SK-N-SH treated with all-trans-retinoic acid at 6 μM for 48 hours (cell line): ENCODE measurements at regions not wholly inside any gene's neighbourhood (a gene's known extent, or its start where the extent isn't known, plus 50 kb on each side); places are given as distances from the start of the nearest gene placed in this dataset.

Experiments
- ATAC-seq: fragments of 200-7000 bp; cut with Tn5 transposase; 3 replicates; pipeline ENCODE4 v1.9.1; 2020; ENCODE audit warnings: mild to moderate bottlenecking, moderate library complexity
- ARNTL ChIP-seq: fragments of 450-650 bp; formaldehyde crosslinking; IDR thresholded peaks from 2 replicates; pipeline ENCODE4 v1.5.0; 2020; ENCODE audit warnings: low read depth, mild to moderate bottlenecking, moderate library complexity, borderline replicate concordance
- CREB5 ChIP-seq: fragments of 250-450 bp; sonication (Bioruptor Pico); IDR thresholded peaks from 2 replicates; pipeline ENCODE4 v1.5.1; 2020; ENCODE audit warnings: low read depth, mild to moderate bottlenecking, moderate library complexity
- CSDC2 ChIP-seq: fragments of 250-450 bp; sonication (Bioruptor Pico); IDR thresholded peaks from 2 replicates; pipeline ENCODE4 v1.5.0; 2020; ENCODE audit warnings: mild to moderate bottlenecking, moderate library complexity
- ESRRG ChIP-seq: fragments of 250-450 bp; sonication (Bioruptor Pico); IDR thresholded peaks from 2 replicates; pipeline ENCODE4 v1.6.1; 2021; ENCODE audit warnings: mild to moderate bottlenecking
- GLIS3 ChIP-seq: fragments of 250-450 bp; sonication (Bioruptor Pico); IDR thresholded peaks from 2 replicates; pipeline ENCODE4 v1.5.0; 2020; ENCODE audit warnings: mild to moderate bottlenecking, moderate library complexity
- ISL1 ChIP-seq: fragments of 250-450 bp; sonication (Bioruptor Pico); IDR thresholded peaks from 2 replicates; pipeline ENCODE4 v2.1.2; 2022; ENCODE audit warnings: mild to moderate bottlenecking, moderate library complexity
- OSR1 ChIP-seq: fragments of 250-450 bp; sonication (Bioruptor Pico); IDR thresholded peaks from 2 replicates; pipeline ENCODE4 v1.8.0; 2022; ENCODE audit warnings: moderate library complexity, mild to moderate bottlenecking, inconsistent platforms
- RARB ChIP-seq: fragments of 250-450 bp; sonication (Bioruptor Pico); IDR thresholded peaks from 2 replicates; pipeline ENCODE4 v1.8.0; 2021; ENCODE audit warnings: mild to moderate bottlenecking, moderate library complexity
- SNAI2 ChIP-seq: fragments of 250-450 bp; sonication (Bioruptor Pico); IDR thresholded peaks from 2 replicates; pipeline ENCODE4 v1.5.0; 2020; ENCODE audit warnings: mild to moderate bottlenecking, moderate library complexity
- TCF4 ChIP-seq: fragments of 250-450 bp; sonication (Bioruptor Pico); IDR thresholded peaks from 2 replicates; pipeline ENCODE4 v1.8.0; 2021; ENCODE audit warnings: mild to moderate bottlenecking, moderate library complexity, borderline replicate concordance
- ZC3H10 ChIP-seq: fragments of 250-450 bp; sonication (Bioruptor Pico); IDR thresholded peaks from 2 replicates; pipeline ENCODE4 v1.5.1; 2021; ENCODE audit warnings: mild to moderate bottlenecking, moderate library complexity
- ZFP3 ChIP-seq: fragments of 250-450 bp; sonication (Bioruptor Pico); IDR thresholded peaks from 2 replicates; pipeline ENCODE4 v1.5.0; 2020; ENCODE audit warnings: mild to moderate bottlenecking, moderate library complexity
- ZFP30 ChIP-seq: fragments of 450-650 bp; formaldehyde crosslinking; IDR thresholded peaks from 2 replicates; pipeline ENCODE4 v1.5.0; 2022; ENCODE audit warnings: mild to moderate bottlenecking, moderate library complexity
- ZNF565 ChIP-seq: fragments of 450-650 bp; formaldehyde crosslinking; conservative IDR thresholded peaks from 2 replicates; pipeline ENCODE4 v1.5.0; 2020; ENCODE audit warnings: low read depth, mild to moderate bottlenecking, moderate library complexity
- ZNF70 ChIP-seq: fragments of 450-650 bp; formaldehyde crosslinking; IDR thresholded peaks from 2 replicates; pipeline ENCODE4 v1.5.0; 2020; ENCODE audit warnings: mild to moderate bottlenecking, moderate library complexity
- ZNF8 ChIP-seq: fragments of 450-650 bp; formaldehyde crosslinking; IDR thresholded peaks from 2 replicates; pipeline ENCODE4 v1.5.0; 2020; ENCODE audit warnings: mild to moderate bottlenecking, moderate library complexity
- TF ChIP-seq, protein P1 (sequence below): fragments of 250-450 bp; sonication (Bioruptor Pico); IDR thresholded peaks from 2 replicates; pipeline ENCODE4 v1.8.0; 2020; ENCODE audit warnings: mild to moderate bottlenecking, moderate library complexity, borderline replicate concordance
- TF ChIP-seq, protein P2 (sequence below): fragments of 250-450 bp; sonication (Bioruptor Pico); IDR thresholded peaks from 2 replicates; pipeline ENCODE4 v1.5.0; 2020; ENCODE audit warnings: mild to moderate bottlenecking, moderate library complexity

DNA sequence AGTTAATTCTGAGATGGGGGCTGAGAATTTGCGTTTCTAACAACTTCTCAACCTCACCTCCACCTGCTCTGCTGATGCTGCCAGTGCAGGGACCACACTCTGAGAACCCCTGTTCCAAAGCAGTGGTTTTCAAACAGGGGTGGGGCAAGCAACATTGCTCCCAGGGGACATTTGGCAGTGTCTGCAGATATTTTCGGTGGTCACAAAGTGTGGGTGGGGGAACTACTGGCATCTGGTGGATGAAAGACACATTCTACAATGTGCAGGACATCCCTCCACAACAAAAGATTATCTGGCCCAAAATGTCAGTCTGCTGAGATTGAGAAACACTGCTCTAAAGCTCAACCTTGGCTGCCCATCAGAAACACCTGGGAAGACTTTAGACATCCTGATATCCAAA is 188.7 kb upstream of the SATB2 start:
- TF ChIP-seq RARB (CRISPR knock-in tag) (no peak), SNAI2 (CRISPR knock-in tag) (no peak), OSR1 (CRISPR knock-in tag) (no peak), ZNF565 (no peak), ZNF70 (CRISPR knock-in tag) (no peak), ZNF8 (CRISPR knock-in tag) (no peak), ARNTL (CRISPR knock-in tag) (no peak)
- TF ChIP-seq, all 23 proteins: peak for 0
- no peak for ATAC-seq

DNA sequence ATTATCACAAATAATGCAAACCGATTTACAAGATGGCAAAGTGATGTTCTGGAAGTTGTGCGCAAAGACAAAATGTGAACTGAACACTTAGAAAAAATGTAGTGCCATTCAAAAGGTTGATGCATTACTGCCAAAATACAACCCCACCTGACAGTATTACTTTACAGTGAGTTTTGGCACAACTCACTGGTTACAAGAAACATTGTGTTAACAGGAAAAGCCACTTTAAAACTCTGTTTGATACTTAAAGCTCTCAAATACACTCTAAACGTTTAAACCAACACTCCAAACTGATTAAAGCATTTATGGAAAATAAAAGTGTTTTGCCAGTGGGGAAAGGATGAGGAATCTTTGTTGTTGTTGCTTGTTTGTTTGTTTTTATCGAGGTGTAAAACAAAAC is 173.4 kb upstream of the SATB2 start:
- TF ChIP-seq, protein P1, sequence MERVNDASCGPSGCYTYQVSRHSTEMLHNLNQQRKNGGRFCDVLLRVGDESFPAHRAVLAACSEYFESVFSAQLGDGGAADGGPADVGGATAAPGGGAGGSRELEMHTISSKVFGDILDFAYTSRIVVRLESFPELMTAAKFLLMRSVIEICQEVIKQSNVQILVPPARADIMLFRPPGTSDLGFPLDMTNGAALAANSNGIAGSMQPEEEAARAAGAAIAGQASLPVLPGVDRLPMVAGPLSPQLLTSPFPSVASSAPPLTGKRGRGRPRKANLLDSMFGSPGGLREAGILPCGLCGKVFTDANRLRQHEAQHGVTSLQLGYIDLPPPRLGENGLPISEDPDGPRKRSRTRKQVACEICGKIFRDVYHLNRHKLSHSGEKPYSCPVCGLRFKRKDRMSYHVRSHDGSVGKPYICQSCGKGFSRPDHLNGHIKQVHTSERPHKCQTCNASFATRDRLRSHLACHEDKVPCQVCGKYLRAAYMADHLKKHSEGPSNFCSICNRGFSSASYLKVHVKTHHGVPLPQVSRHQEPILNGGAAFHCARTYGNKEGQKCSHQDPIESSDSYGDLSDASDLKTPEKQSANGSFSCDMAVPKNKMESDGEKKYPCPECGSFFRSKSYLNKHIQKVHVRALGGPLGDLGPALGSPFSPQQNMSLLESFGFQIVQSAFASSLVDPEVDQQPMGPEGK, result no peak
- TF ChIP-seq, protein P2, sequence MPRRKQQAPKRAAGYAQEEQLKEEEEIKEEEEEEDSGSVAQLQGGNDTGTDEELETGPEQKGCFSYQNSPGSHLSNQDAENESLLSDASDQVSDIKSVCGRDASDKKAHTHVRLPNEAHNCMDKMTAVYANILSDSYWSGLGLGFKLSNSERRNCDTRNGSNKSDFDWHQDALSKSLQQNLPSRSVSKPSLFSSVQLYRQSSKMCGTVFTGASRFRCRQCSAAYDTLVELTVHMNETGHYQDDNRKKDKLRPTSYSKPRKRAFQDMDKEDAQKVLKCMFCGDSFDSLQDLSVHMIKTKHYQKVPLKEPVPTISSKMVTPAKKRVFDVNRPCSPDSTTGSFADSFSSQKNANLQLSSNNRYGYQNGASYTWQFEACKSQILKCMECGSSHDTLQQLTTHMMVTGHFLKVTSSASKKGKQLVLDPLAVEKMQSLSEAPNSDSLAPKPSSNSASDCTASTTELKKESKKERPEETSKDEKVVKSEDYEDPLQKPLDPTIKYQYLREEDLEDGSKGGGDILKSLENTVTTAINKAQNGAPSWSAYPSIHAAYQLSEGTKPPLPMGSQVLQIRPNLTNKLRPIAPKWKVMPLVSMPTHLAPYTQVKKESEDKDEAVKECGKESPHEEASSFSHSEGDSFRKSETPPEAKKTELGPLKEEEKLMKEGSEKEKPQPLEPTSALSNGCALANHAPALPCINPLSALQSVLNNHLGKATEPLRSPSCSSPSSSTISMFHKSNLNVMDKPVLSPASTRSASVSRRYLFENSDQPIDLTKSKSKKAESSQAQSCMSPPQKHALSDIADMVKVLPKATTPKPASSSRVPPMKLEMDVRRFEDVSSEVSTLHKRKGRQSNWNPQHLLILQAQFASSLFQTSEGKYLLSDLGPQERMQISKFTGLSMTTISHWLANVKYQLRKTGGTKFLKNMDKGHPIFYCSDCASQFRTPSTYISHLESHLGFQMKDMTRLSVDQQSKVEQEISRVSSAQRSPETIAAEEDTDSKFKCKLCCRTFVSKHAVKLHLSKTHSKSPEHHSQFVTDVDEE (CRISPR knock-in tag), result no peak
- TF ChIP-seq ZFP30 (CRISPR knock-in tag) (no peak), ISL1 (CRISPR knock-in tag) (no peak)
- no peak for ATAC-seq

DNA sequence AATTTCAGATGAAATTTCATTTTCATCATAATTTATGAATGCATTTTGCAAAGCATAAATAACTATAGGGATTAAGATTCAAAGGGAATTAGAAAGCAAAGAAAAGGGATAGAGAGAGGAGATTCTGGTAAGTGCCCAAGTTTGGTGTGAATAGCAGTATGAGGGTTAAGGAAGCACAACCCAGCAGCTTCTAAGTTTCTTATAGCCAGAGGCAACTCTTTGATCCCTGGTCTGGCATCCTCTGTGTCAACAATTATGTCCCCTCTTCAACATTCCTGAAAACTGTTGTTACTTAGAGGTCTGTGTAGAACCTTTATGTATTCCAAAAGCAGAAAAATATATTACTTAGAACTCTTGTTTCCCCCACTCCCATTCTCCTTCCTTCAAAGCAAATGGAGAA is 171.6 kb upstream of the SATB2 start:
- no peak for TF ChIP-seq CSDC2 (CRISPR knock-in tag)
- TF ChIP-seq ARNTL (CRISPR knock-in tag), result no peak
- TF ChIP-seq SNAI2 (CRISPR knock-in tag), result no peak
- TF ChIP-seq, protein P2 (CRISPR knock-in tag), result no peak
- no peak for TF ChIP-seq ISL1 (CRISPR knock-in tag)
- TF ChIP-seq ZC3H10 (CRISPR knock-in tag), result no peak
- TF ChIP-seq ZNF8 (CRISPR knock-in tag), result no peak
- TF ChIP-seq ZNF565, result no peak
- no peak for TF ChIP-seq TCF4 (CRISPR knock-in tag)
- no peak for TF ChIP-seq ESRRG
- ATAC-seq, result no peak

GRCh38 chr2:199627417-199627816 is 169.7 kb upstream of the SATB2 start:
- no peak for ATAC-seq
- no peak for TF ChIP-seq ESRRG
- TF ChIP-seq CREB5 (CRISPR knock-in tag), result no peak
- TF ChIP-seq, protein P1, result no peak
- no peak for TF ChIP-seq ZFP3 (CRISPR knock-in tag)
- TF ChIP-seq GLIS3, result no peak
